ENCODE measurements at regions not wholly inside any gene's neighbourhood (a gene's known extent, or its start where the extent isn't known, plus 50 kb on each side); places are given as distances from the start of the nearest gene placed in this dataset.

- intact Hi-C loops (cut with DNase I; ENCODE audit: low total_unique reads), result loop anchor here (5.0 kb wide), 1 partner anchor 184 kb away; no protein-coding TSS in a partner anchor
- Histone ChIP-seq H3K4me3 (peak overlapping the region; percentile 19 to 77 (median 52)), H3K27ac (peak overlapping the region in 7 of 8 donors; percentile 79 to 88 (median 85)), H3K27me3 (replicated peaks in 1 of 7) (peaks cover 0 to 24% (median 5%) of the 10 kb centered on the region in 7 donors), H3K9me3 (no peaks in the 10 kb centered on the region), H3K4me1 (peaks cover 19 to 69% (median 42%) of the 10 kb centered on the region in 6 donors), H3K36me3 (no peaks in the 10 kb centered on the region)
- WGBS, 5 donors, result 35 to 43% (median 40%) methylated on average over 19 of the region's 19 CpGs
- no peak for DNase-seq
- TF ChIP-seq, protein P1, sequence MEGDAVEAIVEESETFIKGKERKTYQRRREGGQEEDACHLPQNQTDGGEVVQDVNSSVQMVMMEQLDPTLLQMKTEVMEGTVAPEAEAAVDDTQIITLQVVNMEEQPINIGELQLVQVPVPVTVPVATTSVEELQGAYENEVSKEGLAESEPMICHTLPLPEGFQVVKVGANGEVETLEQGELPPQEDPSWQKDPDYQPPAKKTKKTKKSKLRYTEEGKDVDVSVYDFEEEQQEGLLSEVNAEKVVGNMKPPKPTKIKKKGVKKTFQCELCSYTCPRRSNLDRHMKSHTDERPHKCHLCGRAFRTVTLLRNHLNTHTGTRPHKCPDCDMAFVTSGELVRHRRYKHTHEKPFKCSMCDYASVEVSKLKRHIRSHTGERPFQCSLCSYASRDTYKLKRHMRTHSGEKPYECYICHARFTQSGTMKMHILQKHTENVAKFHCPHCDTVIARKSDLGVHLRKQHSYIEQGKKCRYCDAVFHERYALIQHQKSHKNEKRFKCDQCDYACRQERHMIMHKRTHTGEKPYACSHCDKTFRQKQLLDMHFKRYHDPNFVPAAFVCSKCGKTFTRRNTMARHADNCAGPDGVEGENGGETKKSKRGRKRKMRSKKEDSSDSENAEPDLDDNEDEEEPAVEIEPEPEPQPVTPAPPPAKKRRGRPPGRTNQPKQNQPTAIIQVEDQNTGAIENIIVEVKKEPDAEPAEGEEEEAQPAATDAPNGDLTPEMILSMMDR (IDR thresholded peaks at IDR 0.05 in 8 of 11, conservative IDR thresholded peaks at IDR 0.05 in 3 of 11), result no peak
- TF ChIP-seq POLR2AphosphoS5 (IDR thresholded peaks at IDR 0.05) (no peak), POLR2A (IDR thresholded peaks at IDR 0.05) (no peak)
Measured at GRCh38 chr15:38073178-38073946, 138.9 kb downstream of the TMCO5A start.

DNA sequence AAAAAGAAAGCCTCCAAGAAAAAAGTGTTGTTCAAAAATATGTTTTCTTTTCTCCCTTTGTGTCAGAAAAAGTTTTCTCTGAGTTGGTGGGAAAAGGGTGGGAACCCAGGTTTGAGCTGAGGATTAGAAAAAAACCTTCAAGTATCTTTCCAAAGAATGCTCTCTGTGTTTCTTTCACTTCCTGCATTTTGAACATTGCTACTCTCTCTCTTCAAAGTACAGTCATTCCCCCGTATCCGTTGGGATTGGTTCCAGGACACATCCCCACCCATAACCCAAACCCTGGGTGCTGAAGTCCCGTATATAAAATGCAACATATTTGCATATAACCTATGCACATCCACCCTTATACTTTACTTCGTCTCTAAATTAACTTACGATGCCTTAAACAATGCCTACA, 139.6 kb downstream of the TMCO5A start:
- H3K9me3 ChIP-seq, result no peaks in the 10 kb centered on the region
- WGBS, 5 donors, result 73 to 87% (median 83%) methylated on average over 5 of the region's 5 CpGs
- no peak for DNase-seq
- peak overlapping the region in 6 of 8 donors; percentile 79 to 88 (median 86) for H3K27ac ChIP-seq
- no peak overlapping the region for H3K4me3 ChIP-seq
- peaks cover 14 to 66% (median 37%) of the 10 kb centered on the region in 6 donors for H3K4me1 ChIP-seq
- TF ChIP-seq POLR2A (IDR thresholded peaks at IDR 0.05) (no peak), POLR2AphosphoS5 (IDR thresholded peaks at IDR 0.05) (no peak)
- TF ChIP-seq, protein P1 (IDR thresholded peaks at IDR 0.05 in 8 of 11, conservative IDR thresholded peaks at IDR 0.05 in 3 of 11), result no peak
- no peaks in the 10 kb centered on the region for H3K36me3 ChIP-seq
- peaks cover 0 to 24% (median 5%) of the 10 kb centered on the region in 7 donors for H3K27me3 ChIP-seq (replicated peaks in 1 of 7)
- intact Hi-C loops (cut with DNase I; ENCODE audit: low total_unique reads), result loop anchor here (5.0 kb wide), 1 partner anchor 183 kb away; no protein-coding TSS in a partner anchor

DNA sequence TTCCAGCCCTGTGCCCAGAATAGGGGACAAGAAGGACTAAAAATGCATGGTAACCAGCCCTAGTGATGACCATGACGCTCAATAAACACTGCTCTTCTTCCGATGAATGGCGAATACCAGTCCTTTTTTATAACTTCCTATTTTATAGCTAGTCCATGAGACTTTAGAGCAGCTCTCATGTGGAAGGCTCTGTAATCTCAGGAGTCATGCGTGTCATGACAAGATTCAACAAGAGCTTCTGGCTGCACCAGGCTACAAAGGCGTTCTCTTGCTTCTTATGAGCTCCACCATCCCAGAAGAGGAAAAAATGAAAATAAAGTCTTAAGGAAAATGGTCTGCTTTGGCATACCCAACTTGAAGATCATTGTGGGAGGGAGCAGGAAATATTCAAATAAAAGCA, 141.0 kb downstream of the TMCO5A start:
- Histone ChIP-seq H3K36me3 (no peaks in the 10 kb centered on the region), H3K27me3 (replicated peaks in 1 of 7) (peaks cover 0 to 24% (median 5%) of the 10 kb centered on the region in 7 donors), H3K27ac (no peak overlapping the region), H3K4me3 (no peak overlapping the region), H3K4me1 (peaks cover 6 to 58% (median 28%) of the 10 kb centered on the region in 6 donors), H3K9me3 (no peaks in the 10 kb centered on the region)
- intact Hi-C loops (cut with DNase I; ENCODE audit: low total_unique reads), result no loop called here
- TF ChIP-seq POLR2A (IDR thresholded peaks at IDR 0.05) (no peak), POLR2AphosphoS5 (IDR thresholded peaks at IDR 0.05) (no peak)
- TF ChIP-seq, protein P1 (IDR thresholded peaks at IDR 0.05 in 8 of 11, conservative IDR thresholded peaks at IDR 0.05 in 3 of 11), result no peak
- no peak for DNase-seq
- WGBS, 5 donors, result 84 to 98% (median 92%) methylated on average over 5 of the region's 5 CpGs

DNA sequence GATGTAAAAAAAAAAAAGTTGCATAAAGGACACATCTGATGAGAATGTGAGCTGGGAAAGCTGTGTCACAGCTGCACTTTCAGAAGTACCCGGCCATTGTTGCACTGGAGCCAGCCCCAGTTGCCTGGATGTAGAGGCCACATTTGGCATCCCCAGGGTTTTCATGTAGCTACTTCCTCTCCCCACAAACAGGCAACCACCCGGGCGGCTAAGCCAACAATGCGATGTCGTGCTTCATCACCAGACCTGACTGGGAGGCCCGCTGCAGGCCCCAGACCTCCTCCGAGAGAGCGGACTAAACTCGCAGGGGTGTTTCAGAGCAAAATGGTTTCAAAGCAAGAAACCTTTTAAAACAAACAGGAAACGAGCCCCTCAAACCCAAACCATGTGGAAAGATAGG, 142.3 kb downstream of the TMCO5A start:
- DNase-seq, result peak; percentile 82
- H3K27ac ChIP-seq, result peak overlapping the region in 2 of 8 donors; percentile 32 to 54
- H3K4me3 ChIP-seq, result no peak overlapping the region
- peaks cover 6 to 56% (median 25%) of the 10 kb centered on the region in 6 donors for H3K4me1 ChIP-seq
- WGBS, 5 donors, result 60 to 79% (median 78%) methylated on average over 10 of the region's 10 CpGs
- no peaks in the 10 kb centered on the region for H3K36me3 ChIP-seq
- no peak for TF ChIP-seq POLR2AphosphoS5 (IDR thresholded peaks at IDR 0.05)
- no peak for TF ChIP-seq POLR2A (IDR thresholded peaks at IDR 0.05)
- TF ChIP-seq, protein P1 (IDR thresholded peaks at IDR 0.05 in 8 of 11, conservative IDR thresholded peaks at IDR 0.05 in 3 of 11), result no peak
- peaks cover 0 to 20% (median 5%) of the 10 kb centered on the region in 7 donors for H3K27me3 ChIP-seq (replicated peaks in 1 of 7)
- intact Hi-C loops (cut with DNase I; ENCODE audit: low total_unique reads), result no loop called here
- no peaks in the 10 kb centered on the region for H3K9me3 ChIP-seq

Data from spleen (tissue), 11 donors.